Mucosa of descending colon (tissue), 3 donors: ENCODE measurements at regions not wholly inside any gene's neighbourhood (a gene's known extent, or its start where the extent isn't known, plus 50 kb on each side); places are given as distances from the start of the nearest gene placed in this dataset.
"Not testable (repeated sequence)": the region's sequence is repeated elsewhere in the genome, so short reads cannot be mapped to it uniquely, and the experiment has no call there.

ENCODE experiments used
- ATAC-seq: fragments of 200-7000 bp; cut with Tn5 transposase; one replicate; pipeline ENCODE4 v1.9.1; 2020; ENCODE audit warnings: mild to moderate bottlenecking, moderate library complexity
- DNase-seq, 3 donors: peaks; one replicate each; pipeline ENCODE4 v3.0.0-alpha.2; 2020
- H3K36me3 ChIP-seq: fragments of 200-600 bp; one replicate; pipeline ENCODE4 v1.8.0; 2021; ENCODE audit warnings: low read depth, mild to moderate bottlenecking
- H3K4me1 ChIP-seq: fragments of 200-600 bp; one replicate; pipeline ENCODE4 v1.8.0; 2021; ENCODE audit warnings: low read depth, mild to moderate bottlenecking
- H3K4me3 ChIP-seq: fragments of 200-600 bp; one replicate; pipeline ENCODE4 v1.8.0; 2021; ENCODE audit warnings: mild to moderate bottlenecking
- H3K9me3 ChIP-seq: fragments of 200-600 bp; one replicate; pipeline ENCODE4 v1.8.0; 2021; ENCODE audit warnings: mild to moderate bottlenecking
- intact Hi-C, 2 donors: fragments of 100-400 bp; cut with DNase I in 1 of 2; cut with micrococcal nuclease in 1 of 2; formaldehyde crosslinking; loops; one replicate each; pipeline versions ENCODE4 v1.11.0 to v1.11.1; 2022; cut with DNase I, micrococcal nuclease
- TF ChIP-seq, protein P1 (sequence below): fragments of 200-600 bp; IDR thresholded peaks from one replicate; pipeline ENCODE4 v1.8.0; 2022; ENCODE audit warnings: antibody characterized with exemption, mild to moderate bottlenecking
- donor health status: DM: no; HTN: no; CAD: no; lungs with moderate emphysema.
- donor health status: DM: no; HTN: no; CAD: no.
- donor health status: DM: no; HTN: yes; CAD: no.

DNA sequence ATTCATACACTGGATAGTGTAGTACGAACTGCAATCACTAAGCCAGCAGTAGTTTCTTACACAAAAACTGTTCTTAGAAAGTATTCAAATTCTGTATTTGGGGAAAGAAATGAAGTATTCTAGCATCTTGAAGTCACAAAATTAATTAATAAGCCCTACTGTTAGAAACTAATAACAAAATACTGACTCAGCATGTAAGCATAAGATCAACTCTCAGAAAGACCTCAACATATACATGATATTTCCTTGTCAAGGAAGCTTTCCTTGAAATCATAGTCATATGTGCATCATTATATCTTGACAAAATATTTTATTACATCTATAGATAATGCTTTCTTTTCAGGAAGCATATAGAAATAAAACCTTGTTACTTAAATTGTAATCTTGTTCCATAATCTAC lies 115.5 kb upstream of the GOLGA6L6 start:
- DNase-seq (no peak), ATAC-seq (no peak)
- TF ChIP-seq, protein P1, sequence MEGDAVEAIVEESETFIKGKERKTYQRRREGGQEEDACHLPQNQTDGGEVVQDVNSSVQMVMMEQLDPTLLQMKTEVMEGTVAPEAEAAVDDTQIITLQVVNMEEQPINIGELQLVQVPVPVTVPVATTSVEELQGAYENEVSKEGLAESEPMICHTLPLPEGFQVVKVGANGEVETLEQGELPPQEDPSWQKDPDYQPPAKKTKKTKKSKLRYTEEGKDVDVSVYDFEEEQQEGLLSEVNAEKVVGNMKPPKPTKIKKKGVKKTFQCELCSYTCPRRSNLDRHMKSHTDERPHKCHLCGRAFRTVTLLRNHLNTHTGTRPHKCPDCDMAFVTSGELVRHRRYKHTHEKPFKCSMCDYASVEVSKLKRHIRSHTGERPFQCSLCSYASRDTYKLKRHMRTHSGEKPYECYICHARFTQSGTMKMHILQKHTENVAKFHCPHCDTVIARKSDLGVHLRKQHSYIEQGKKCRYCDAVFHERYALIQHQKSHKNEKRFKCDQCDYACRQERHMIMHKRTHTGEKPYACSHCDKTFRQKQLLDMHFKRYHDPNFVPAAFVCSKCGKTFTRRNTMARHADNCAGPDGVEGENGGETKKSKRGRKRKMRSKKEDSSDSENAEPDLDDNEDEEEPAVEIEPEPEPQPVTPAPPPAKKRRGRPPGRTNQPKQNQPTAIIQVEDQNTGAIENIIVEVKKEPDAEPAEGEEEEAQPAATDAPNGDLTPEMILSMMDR = no peak
- Histone ChIP-seq H3K4me1 (no peaks in the 10 kb centered on the region), H3K4me3 (no peak overlapping the region), H3K36me3 (no peaks in the 10 kb centered on the region), H3K9me3 (peaks cover 14% of the 10 kb centered on the region)
- intact Hi-C loops = no loop called here

DNA sequence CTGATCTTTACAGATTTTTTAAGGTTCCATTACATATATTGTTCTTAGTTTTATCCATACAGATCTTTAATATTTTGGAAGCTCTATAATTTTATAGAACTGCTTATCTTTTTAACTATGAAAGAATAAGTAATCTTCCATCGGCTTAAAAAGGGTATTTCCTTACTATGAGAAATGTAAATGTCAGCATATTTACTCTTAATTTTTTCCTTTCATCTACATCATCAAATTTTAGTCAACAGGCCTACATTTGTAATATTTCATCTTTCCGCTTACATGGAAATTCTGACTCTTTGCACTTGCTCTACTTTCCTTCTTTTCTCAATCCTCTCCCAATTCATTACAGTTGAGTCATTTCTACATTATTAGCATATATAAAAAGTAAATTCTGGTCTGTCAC lies 111.3 kb upstream of the GOLGA6L6 start:
- peaks cover 7% of the 10 kb centered on the region for H3K9me3 ChIP-seq
- intact Hi-C loops = no loop called here
- H3K4me1 ChIP-seq = no peaks in the 10 kb centered on the region
- no peak overlapping the region for H3K4me3 ChIP-seq
- H3K36me3 ChIP-seq = no peaks in the 10 kb centered on the region
- TF ChIP-seq, protein P1 = no peak
- DNase-seq = no peak
- ATAC-seq = no peak

- ATAC-seq, intact Hi-C loops, H3K4me1 ChIP-seq, H3K4me3 ChIP-seq, H3K36me3 ChIP-seq, H3K9me3 ChIP-seq, DNase-seq: not testable (repeated sequence)
These were observed 106.9 kb upstream of the GOLGA6L6 start for GRCh38 chr15:20648402-20648975.

GRCh38 chr15:20646529-20647142 lies 105.0 kb upstream of the GOLGA6L6 start:
- intact Hi-C loops = no loop called here
- no peak overlapping the region for H3K4me3 ChIP-seq
- peaks cover 8% of the 10 kb centered on the region for H3K9me3 ChIP-seq
- no peaks in the 10 kb centered on the region for H3K4me1 ChIP-seq
- H3K36me3 ChIP-seq = no peaks in the 10 kb centered on the region
- DNase-seq (peak in 2 of 3 donors; percentile 23 to 47), ATAC-seq (peak; percentile 34)
- TF ChIP-seq, protein P1 = no peak

- Histone ChIP-seq H3K4me3 (no peak overlapping the region), H3K36me3 (no peaks in the 10 kb centered on the region), H3K9me3 (peaks cover 8% of the 10 kb centered on the region), H3K4me1 (no peaks in the 10 kb centered on the region)
- DNase-seq (peak in 2 of 3 donors; percentile 23 to 44), ATAC-seq (peak; percentile 51)
- intact Hi-C loops = no loop called here
- TF ChIP-seq, protein P1 = no peak
These were observed 104.4 kb upstream of the GOLGA6L6 start for GRCh38 chr15:20645956-20646355.

DNA sequence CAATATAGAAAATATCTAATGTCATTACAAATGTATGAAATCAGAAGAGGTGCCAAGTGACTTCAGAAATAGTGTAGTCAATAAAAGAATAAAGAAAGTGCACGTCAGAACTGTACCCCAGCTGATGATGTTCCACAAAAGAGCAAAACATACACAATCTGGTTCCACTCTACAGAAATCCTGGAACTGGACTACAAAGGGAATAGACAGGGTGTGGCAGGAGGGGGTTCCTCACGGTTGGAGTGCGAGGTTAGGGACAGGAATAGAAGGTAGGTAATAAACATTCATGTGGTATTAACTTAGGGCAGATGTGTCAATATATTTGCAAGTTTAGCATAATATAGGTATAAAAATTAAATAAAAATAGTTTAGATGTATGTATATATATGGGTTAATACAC lies 103.3 kb upstream of the GOLGA6L6 start:
- peaks cover 8% of the 10 kb centered on the region for H3K9me3 ChIP-seq
- no peaks in the 10 kb centered on the region for H3K36me3 ChIP-seq
- TF ChIP-seq, protein P1 = no peak
- H3K4me3 ChIP-seq = no peak overlapping the region
- no peaks in the 10 kb centered on the region for H3K4me1 ChIP-seq
- intact Hi-C loops = no loop called here
- DNase-seq (no peak), ATAC-seq (no peak)
